SK-N-SH treated with all-trans-retinoic acid at 6 μM for 48 hours (cell line): ENCODE measurements at regions not wholly inside any gene's neighbourhood (a gene's known extent, or its start where the extent isn't known, plus 50 kb on each side); places are given as distances from the start of the nearest gene placed in this dataset.

Source experiments
- OSR1 ChIP-seq: fragments of 250-450 bp; sonication (Bioruptor Pico); IDR thresholded peaks from 2 replicates; pipeline ENCODE4 v1.8.0; 2022; ENCODE audit warnings: moderate library complexity, mild to moderate bottlenecking, inconsistent platforms
- PPARA ChIP-seq: fragments of 250-450 bp; sonication (Bioruptor Pico); IDR thresholded peaks from 2 replicates; pipeline ENCODE4 v1.5.0; 2020; ENCODE audit warnings: mild to moderate bottlenecking, borderline replicate concordance
- RARB ChIP-seq: fragments of 250-450 bp; sonication (Bioruptor Pico); IDR thresholded peaks from 2 replicates; pipeline ENCODE4 v1.8.0; 2021; ENCODE audit warnings: mild to moderate bottlenecking, moderate library complexity
- SNAI2 ChIP-seq: fragments of 250-450 bp; sonication (Bioruptor Pico); IDR thresholded peaks from 2 replicates; pipeline ENCODE4 v1.5.0; 2020; ENCODE audit warnings: mild to moderate bottlenecking, moderate library complexity
- TOX ChIP-seq: fragments of 250-450 bp; sonication (Bioruptor Pico); IDR thresholded peaks from 2 replicates; pipeline ENCODE4 v1.8.0; 2021; ENCODE audit warnings: mild to moderate bottlenecking, moderate library complexity, borderline replicate concordance
- ZFP30 ChIP-seq: fragments of 450-650 bp; formaldehyde crosslinking; IDR thresholded peaks from 2 replicates; pipeline ENCODE4 v1.5.0; 2022; ENCODE audit warnings: mild to moderate bottlenecking, moderate library complexity
- ZNF8 ChIP-seq: fragments of 450-650 bp; formaldehyde crosslinking; IDR thresholded peaks from 2 replicates; pipeline ENCODE4 v1.5.0; 2020; ENCODE audit warnings: mild to moderate bottlenecking, moderate library complexity
- TF ChIP-seq, protein P1 (sequence below): fragments of 250-450 bp; sonication (Bioruptor Pico); IDR thresholded peaks from 2 replicates; pipeline ENCODE4 v1.5.1; 2021; ENCODE audit warnings: mild to moderate bottlenecking, moderate library complexity
- TF ChIP-seq, protein P2 (sequence below): fragments of 250-450 bp; sonication (Bioruptor Pico); IDR thresholded peaks from 2 replicates; pipeline ENCODE4 v1.8.0; 2020; ENCODE audit warnings: mild to moderate bottlenecking, moderate library complexity, borderline replicate concordance
- TF ChIP-seq, protein P3 (sequence below): fragments of 250-450 bp; sonication (Bioruptor Pico); IDR thresholded peaks from 2 replicates; pipeline ENCODE4 v1.5.1; 2020; ENCODE audit warnings: low read depth, mild to moderate bottlenecking, moderate library complexity
- TF ChIP-seq, protein P4 (sequence below): fragments of 250-450 bp; sonication (Bioruptor Pico); IDR thresholded peaks from 2 replicates; pipeline ENCODE4 v1.5.0; 2020; ENCODE audit warnings: mild to moderate bottlenecking, moderate library complexity

DNA sequence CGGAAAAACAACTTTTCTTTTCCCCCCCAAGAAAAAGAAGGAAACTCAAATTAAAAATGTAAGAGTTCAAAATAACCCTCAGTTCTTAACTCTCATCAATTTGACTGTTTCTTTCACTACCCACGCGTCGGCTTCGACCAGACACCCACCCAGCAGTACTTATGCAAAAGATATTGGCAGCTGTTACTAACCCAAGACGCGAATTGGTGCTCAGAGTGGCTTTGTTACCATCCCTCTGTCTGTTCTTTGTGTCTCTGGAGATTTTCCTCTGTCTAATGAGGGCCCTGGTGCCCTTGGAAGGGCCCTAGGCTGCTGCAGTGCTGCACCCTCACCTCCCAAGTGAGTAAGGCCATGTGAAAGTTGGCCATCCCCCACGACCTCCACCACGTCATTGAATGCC lies 180.5 kb upstream of the NECTIN1 start:
- TF ChIP-seq ZNF8 (CRISPR knock-in tag), result no peak
- TF ChIP-seq, protein P1, sequence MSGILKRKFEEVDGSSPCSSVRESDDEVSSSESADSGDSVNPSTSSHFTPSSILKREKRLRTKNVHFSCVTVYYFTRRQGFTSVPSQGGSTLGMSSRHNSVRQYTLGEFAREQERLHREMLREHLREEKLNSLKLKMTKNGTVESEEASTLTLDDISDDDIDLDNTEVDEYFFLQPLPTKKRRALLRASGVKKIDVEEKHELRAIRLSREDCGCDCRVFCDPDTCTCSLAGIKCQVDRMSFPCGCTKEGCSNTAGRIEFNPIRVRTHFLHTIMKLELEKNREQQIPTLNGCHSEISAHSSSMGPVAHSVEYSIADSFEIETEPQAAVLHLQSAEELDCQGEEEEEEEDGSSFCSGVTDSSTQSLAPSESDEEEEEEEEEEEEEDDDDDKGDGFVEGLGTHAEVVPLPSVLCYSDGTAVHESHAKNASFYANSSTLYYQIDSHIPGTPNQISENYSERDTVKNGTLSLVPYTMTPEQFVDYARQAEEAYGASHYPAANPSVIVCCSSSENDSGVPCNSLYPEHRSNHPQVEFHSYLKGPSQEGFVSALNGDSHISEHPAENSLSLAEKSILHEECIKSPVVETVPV (CRISPR knock-in tag), result no peak
- no peak for TF ChIP-seq ZFP30 (CRISPR knock-in tag)
- TF ChIP-seq RARB (CRISPR knock-in tag), result no peak
- TF ChIP-seq, protein P2, sequence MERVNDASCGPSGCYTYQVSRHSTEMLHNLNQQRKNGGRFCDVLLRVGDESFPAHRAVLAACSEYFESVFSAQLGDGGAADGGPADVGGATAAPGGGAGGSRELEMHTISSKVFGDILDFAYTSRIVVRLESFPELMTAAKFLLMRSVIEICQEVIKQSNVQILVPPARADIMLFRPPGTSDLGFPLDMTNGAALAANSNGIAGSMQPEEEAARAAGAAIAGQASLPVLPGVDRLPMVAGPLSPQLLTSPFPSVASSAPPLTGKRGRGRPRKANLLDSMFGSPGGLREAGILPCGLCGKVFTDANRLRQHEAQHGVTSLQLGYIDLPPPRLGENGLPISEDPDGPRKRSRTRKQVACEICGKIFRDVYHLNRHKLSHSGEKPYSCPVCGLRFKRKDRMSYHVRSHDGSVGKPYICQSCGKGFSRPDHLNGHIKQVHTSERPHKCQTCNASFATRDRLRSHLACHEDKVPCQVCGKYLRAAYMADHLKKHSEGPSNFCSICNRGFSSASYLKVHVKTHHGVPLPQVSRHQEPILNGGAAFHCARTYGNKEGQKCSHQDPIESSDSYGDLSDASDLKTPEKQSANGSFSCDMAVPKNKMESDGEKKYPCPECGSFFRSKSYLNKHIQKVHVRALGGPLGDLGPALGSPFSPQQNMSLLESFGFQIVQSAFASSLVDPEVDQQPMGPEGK (CRISPR knock-in tag), result no peak
- no peak for TF ChIP-seq TOX (CRISPR knock-in tag)
- TF ChIP-seq PPARA (CRISPR knock-in tag), result no peak
- TF ChIP-seq, protein P3, sequence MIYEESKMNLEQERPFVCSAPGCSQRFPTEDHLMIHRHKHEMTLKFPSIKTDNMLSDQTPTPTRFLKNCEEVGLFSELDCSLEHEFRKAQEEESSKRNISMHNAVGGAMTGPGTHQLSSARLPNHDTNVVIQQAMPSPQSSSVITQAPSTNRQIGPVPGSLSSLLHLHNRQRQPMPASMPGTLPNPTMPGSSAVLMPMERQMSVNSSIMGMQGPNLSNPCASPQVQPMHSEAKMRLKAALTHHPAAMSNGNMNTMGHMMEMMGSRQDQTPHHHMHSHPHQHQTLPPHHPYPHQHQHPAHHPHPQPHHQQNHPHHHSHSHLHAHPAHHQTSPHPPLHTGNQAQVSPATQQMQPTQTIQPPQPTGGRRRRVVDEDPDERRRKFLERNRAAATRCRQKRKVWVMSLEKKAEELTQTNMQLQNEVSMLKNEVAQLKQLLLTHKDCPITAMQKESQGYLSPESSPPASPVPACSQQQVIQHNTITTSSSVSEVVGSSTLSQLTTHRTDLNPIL, result no peak
- no peak for TF ChIP-seq SNAI2 (CRISPR knock-in tag)
- TF ChIP-seq OSR1, result no peak
- TF ChIP-seq, protein P4, sequence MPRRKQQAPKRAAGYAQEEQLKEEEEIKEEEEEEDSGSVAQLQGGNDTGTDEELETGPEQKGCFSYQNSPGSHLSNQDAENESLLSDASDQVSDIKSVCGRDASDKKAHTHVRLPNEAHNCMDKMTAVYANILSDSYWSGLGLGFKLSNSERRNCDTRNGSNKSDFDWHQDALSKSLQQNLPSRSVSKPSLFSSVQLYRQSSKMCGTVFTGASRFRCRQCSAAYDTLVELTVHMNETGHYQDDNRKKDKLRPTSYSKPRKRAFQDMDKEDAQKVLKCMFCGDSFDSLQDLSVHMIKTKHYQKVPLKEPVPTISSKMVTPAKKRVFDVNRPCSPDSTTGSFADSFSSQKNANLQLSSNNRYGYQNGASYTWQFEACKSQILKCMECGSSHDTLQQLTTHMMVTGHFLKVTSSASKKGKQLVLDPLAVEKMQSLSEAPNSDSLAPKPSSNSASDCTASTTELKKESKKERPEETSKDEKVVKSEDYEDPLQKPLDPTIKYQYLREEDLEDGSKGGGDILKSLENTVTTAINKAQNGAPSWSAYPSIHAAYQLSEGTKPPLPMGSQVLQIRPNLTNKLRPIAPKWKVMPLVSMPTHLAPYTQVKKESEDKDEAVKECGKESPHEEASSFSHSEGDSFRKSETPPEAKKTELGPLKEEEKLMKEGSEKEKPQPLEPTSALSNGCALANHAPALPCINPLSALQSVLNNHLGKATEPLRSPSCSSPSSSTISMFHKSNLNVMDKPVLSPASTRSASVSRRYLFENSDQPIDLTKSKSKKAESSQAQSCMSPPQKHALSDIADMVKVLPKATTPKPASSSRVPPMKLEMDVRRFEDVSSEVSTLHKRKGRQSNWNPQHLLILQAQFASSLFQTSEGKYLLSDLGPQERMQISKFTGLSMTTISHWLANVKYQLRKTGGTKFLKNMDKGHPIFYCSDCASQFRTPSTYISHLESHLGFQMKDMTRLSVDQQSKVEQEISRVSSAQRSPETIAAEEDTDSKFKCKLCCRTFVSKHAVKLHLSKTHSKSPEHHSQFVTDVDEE, result no peak
